GM12874 (cell line): ENCODE measurements at regions not wholly inside any gene's neighbourhood (a gene's known extent, or its start where the extent isn't known, plus 50 kb on each side); places are given as distances from the start of the nearest gene placed in this dataset.

Source experiments
- CTCF ChIP-seq: IDR thresholded peaks from 2 replicates; pipeline ENCODE4 v1.5.1; 2011; ENCODE audit warnings: low read depth, mild to moderate bottlenecking, control low read depth, low read length, moderate library complexity; ENCODE audit not compliant: insufficient read depth

GRCh38 chr1:229810140-229810539 is 184.1 kb downstream of the URB2 start:
- TF ChIP-seq CTCF: no peak

- no peak for TF ChIP-seq CTCF
Measured at GRCh38 chr1:229810961-229811360, 184.9 kb downstream of the URB2 start.

GRCh38 chr1:229812148-229812547 is 186.1 kb downstream of the URB2 start:
- no peak for TF ChIP-seq CTCF

- TF ChIP-seq CTCF: no peak
Measured at GRCh38 chr1:229812693-229813092, 186.6 kb downstream of the URB2 start.

- no peak for TF ChIP-seq CTCF
Measured at GRCh38 chr1:229815076-229815475, 189.0 kb downstream of the URB2 start.

GRCh38 chr1:229815961-229816360 is 189.9 kb downstream of the URB2 start:
- no peak for TF ChIP-seq CTCF

GRCh38 chr1:229817936-229818335 is 191.9 kb downstream of the URB2 start:
- no peak for TF ChIP-seq CTCF

- no peak for TF ChIP-seq CTCF
Measured at GRCh38 chr1:229819091-229819490, 193.0 kb downstream of the URB2 start.
